Endothelial cell of umbilical vein (primary cell): ENCODE measurements at regions not wholly inside any gene's neighbourhood (a gene's known extent, or its start where the extent isn't known, plus 50 kb on each side); places are given as distances from the start of the nearest gene placed in this dataset.

Experiments
- EZH2 ChIP-seq: IDR thresholded peaks from 2 replicates; pipeline ENCODE4 v1.6.1; 2012; ENCODE audit warnings: borderline replicate concordance, low read depth, mild to moderate bottlenecking, moderate library complexity, low read length, inconsistent platforms; ENCODE audit not compliant: severe bottlenecking
- GATA2 ChIP-seq: IDR thresholded peaks from 2 replicates; pipeline ENCODE4 v1.7.0; 2011; ENCODE audit warnings: low read depth, mild to moderate bottlenecking, moderate library complexity, mixed read lengths, low read length; ENCODE audit not compliant: insufficient read length, insufficient read depth
- JUN ChIP-seq: IDR thresholded peaks from 2 replicates; pipeline ENCODE4 v1.6.1; 2011; ENCODE audit warnings: borderline replicate concordance, low read depth; ENCODE audit not compliant: insufficient read length, insufficient read depth
- MYC ChIP-seq: IDR thresholded peaks from one replicate; pipeline ENCODE4 v1.6.1; 2011; ENCODE audit warnings: mild to moderate bottlenecking, low read depth, low read length
- POLR2A ChIP-seq: IDR thresholded peaks from 2 replicates; pipeline ENCODE4 v1.6.1; 2012; ENCODE audit warnings: low read depth, mild to moderate bottlenecking, control low read depth, low read length
- POLR2AphosphoS5 ChIP-seq: IDR thresholded peaks from 2 replicates; pipeline ENCODE4 v1.6.1; 2012; ENCODE audit warnings: low read depth, mild to moderate bottlenecking, control low read depth, low read length, moderate library complexity; ENCODE audit not compliant: insufficient read depth
- TF ChIP-seq, protein P1 (sequence below), 2 donors: IDR thresholded peaks; 1 replicate in 1 of 2; 2 replicates in 1 of 2; pipeline ENCODE4 v1.5.1; 2011; ENCODE audit warnings: low read length in 2 of 2, mild to moderate bottlenecking in 2 of 2, moderate library complexity in 2 of 2, control low read depth in 1 of 2, inconsistent platforms in 1 of 2, low read depth in 1 of 2; ENCODE audit not compliant: insufficient read depth in 1 of 2; ENCODE audit errors: extremely low read depth in 1 of 2
- TF ChIP-seq, protein P2 (sequence below): IDR thresholded peaks from 2 replicates; pipeline ENCODE4 v1.6.1; 2011; ENCODE audit not compliant: insufficient read depth, insufficient read length

DNA sequence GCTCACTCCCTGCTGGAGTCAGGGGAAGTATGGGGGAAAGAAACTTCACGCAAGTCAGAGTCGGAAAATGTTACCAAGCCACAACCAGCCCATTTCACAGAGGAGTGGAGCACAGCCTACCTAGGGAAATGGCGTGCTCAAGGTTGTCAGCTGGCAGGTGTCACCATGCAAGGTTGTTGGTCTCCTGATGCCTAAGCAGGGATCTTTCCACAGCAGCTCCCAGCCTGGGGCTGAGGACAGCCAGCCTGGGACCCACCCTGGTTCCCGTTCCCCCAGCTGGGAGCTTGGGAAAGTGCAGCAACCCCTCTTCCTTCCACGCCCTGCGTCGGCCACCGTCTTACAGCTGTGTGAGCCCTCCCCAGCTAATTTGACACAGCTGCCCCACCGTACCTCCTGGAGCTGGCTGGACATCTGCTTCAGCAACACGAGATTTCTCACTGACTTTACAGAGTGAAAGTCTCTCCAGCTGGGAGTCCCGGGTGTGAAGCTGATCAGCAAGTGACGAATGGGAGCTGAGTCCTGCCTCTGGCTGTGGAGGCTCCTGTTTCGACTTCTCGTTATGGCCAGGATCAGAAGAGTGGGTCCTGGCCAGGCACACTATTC is 224.6 kb upstream of the RAB4A start:
- TF ChIP-seq POLR2A = no peak
- no peak for TF ChIP-seq POLR2AphosphoS5
- TF ChIP-seq EZH2 = no peak
- TF ChIP-seq, protein P1, sequence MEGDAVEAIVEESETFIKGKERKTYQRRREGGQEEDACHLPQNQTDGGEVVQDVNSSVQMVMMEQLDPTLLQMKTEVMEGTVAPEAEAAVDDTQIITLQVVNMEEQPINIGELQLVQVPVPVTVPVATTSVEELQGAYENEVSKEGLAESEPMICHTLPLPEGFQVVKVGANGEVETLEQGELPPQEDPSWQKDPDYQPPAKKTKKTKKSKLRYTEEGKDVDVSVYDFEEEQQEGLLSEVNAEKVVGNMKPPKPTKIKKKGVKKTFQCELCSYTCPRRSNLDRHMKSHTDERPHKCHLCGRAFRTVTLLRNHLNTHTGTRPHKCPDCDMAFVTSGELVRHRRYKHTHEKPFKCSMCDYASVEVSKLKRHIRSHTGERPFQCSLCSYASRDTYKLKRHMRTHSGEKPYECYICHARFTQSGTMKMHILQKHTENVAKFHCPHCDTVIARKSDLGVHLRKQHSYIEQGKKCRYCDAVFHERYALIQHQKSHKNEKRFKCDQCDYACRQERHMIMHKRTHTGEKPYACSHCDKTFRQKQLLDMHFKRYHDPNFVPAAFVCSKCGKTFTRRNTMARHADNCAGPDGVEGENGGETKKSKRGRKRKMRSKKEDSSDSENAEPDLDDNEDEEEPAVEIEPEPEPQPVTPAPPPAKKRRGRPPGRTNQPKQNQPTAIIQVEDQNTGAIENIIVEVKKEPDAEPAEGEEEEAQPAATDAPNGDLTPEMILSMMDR (IDR thresholded peaks at IDR 0.05; ENCODE audit: extremely low read depth in 1 of 2, insufficient read depth in 1 of 2, low read depth in 1 of 2, low read length in 2 of 2) = no peak
- TF ChIP-seq, protein P2, sequence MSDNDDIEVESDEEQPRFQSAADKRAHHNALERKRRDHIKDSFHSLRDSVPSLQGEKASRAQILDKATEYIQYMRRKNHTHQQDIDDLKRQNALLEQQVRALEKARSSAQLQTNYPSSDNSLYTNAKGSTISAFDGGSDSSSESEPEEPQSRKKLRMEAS = no peak
- TF ChIP-seq MYC = no peak
- no peak for TF ChIP-seq GATA2
- TF ChIP-seq JUN = no peak
